ENCODE measurements at regions not wholly inside any gene's neighbourhood (a gene's known extent, or its start where the extent isn't known, plus 50 kb on each side); places are given as distances from the start of the nearest gene placed in this dataset.
"Not testable (repeated sequence)": the region's sequence is repeated elsewhere in the genome, so short reads cannot be mapped to it uniquely, and the experiment has no call there.

DNA sequence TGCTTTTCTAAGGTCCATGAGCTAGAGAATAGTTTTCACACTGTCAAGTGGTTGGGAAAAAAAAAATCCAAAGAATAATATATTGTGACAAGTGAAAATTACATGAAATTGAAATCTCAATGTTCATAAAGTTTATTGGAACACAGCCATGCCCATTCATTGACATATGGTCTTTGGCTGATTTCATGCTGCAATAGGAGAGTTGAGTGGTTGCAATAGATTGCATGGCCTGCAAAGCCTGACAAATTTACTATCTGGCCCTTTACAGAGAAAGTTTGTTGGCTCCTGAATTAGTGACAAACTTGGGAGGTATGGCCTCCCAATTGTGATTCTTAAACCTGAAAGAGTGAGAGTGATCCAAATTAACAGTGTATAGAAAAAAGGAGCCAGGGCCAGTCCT lies 115.5 kb upstream of the FAM9C start:
- H4K20me1 ChIP-seq (ENCODE audit: insufficient read depth, low read length, poor library complexity, severe bottlenecking): no peaks in the 10 kb centered on the region
- no peak overlapping the region for H3K4me2 ChIP-seq (ENCODE audit: low read depth, low read length, poor library complexity, severe bottlenecking)
- H3K4me3 ChIP-seq (ENCODE audit: low read length, poor library complexity, severe bottlenecking): no peak overlapping the region
- H3K36me3 ChIP-seq (ENCODE audit: insufficient read depth, low read length): no peaks in the 10 kb centered on the region
- no peak overlapping the region for H3K9ac ChIP-seq (ENCODE audit: low read depth, low read length, poor library complexity, severe bottlenecking)
- TF ChIP-seq, protein P1, sequence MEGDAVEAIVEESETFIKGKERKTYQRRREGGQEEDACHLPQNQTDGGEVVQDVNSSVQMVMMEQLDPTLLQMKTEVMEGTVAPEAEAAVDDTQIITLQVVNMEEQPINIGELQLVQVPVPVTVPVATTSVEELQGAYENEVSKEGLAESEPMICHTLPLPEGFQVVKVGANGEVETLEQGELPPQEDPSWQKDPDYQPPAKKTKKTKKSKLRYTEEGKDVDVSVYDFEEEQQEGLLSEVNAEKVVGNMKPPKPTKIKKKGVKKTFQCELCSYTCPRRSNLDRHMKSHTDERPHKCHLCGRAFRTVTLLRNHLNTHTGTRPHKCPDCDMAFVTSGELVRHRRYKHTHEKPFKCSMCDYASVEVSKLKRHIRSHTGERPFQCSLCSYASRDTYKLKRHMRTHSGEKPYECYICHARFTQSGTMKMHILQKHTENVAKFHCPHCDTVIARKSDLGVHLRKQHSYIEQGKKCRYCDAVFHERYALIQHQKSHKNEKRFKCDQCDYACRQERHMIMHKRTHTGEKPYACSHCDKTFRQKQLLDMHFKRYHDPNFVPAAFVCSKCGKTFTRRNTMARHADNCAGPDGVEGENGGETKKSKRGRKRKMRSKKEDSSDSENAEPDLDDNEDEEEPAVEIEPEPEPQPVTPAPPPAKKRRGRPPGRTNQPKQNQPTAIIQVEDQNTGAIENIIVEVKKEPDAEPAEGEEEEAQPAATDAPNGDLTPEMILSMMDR (conservative IDR thresholded peaks at IDR 0.05; ENCODE audit: low read length): no peak
- TF ChIP-seq EZH2phosphoT487 (IDR thresholded peaks at IDR 0.05; ENCODE audit: borderline replicate concordance): no peak
- H3K9me3 ChIP-seq (ENCODE audit: insufficient read depth, low read depth, low read length): no peaks in the 10 kb centered on the region
- H3K9me2 ChIP-seq (replicated peaks; ENCODE audit: low read depth, low read length): no peaks in the 10 kb centered on the region
- H3K27me3 ChIP-seq (ENCODE audit: insufficient read depth, low read length, poor library complexity, severe bottlenecking): no peaks in the 10 kb centered on the region
- H3K4me1 ChIP-seq (ENCODE audit: insufficient read depth, low read length, poor library complexity, severe bottlenecking): no peaks in the 10 kb centered on the region
- no peak overlapping the region for H2AFZ ChIP-seq (ENCODE audit: low read length)
- H3K79me2 ChIP-seq (ENCODE audit: insufficient read depth, low read length): no peaks in the 10 kb centered on the region
- no peaks in the 10 kb centered on the region for H3F3A ChIP-seq (ENCODE audit: low read depth)

DNA sequence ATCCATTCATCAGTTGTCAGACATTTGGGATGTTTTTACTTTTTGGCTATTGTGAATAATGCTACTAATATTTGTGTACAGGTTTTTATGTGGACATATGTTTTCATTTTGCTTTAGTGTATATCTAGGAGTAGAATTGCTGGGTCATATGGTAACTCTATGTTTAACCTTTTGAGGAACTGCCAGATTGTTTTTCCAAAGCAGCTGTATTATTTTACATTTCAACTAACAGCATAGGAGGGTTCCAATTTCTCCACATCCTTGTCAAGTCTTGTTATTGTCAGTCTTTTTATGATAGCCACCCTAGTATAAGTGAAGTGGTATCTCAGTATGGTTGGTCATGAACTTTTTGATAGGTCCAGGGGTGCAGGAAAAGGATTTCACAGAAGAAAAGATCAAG lies 114.5 kb upstream of the FAM9C start:
- H3K36me3 ChIP-seq (ENCODE audit: insufficient read depth, low read length): no peaks in the 10 kb centered on the region
- no peak overlapping the region for H2AFZ ChIP-seq (ENCODE audit: low read length)
- no peaks in the 10 kb centered on the region for H3K27me3 ChIP-seq (ENCODE audit: insufficient read depth, low read length, poor library complexity, severe bottlenecking)
- no peaks in the 10 kb centered on the region for H3K9me3 ChIP-seq (ENCODE audit: insufficient read depth, low read depth, low read length)
- no peak overlapping the region for H3K4me2 ChIP-seq (ENCODE audit: low read depth, low read length, poor library complexity, severe bottlenecking)
- H4K20me1 ChIP-seq (ENCODE audit: insufficient read depth, low read length, poor library complexity, severe bottlenecking): no peaks in the 10 kb centered on the region
- H3F3A ChIP-seq (ENCODE audit: low read depth): no peaks in the 10 kb centered on the region
- H3K9ac ChIP-seq (ENCODE audit: low read depth, low read length, poor library complexity, severe bottlenecking): no peak overlapping the region
- no peaks in the 10 kb centered on the region for H3K9me2 ChIP-seq (replicated peaks; ENCODE audit: low read depth, low read length)
- TF ChIP-seq EZH2phosphoT487 (IDR thresholded peaks at IDR 0.05; ENCODE audit: borderline replicate concordance): no peak
- TF ChIP-seq, protein P1 (conservative IDR thresholded peaks at IDR 0.05; ENCODE audit: low read length): no peak
- no peaks in the 10 kb centered on the region for H3K79me2 ChIP-seq (ENCODE audit: insufficient read depth, low read length)
- H3K4me3 ChIP-seq (ENCODE audit: low read length, poor library complexity, severe bottlenecking): no peak overlapping the region
- no peaks in the 10 kb centered on the region for H3K4me1 ChIP-seq (ENCODE audit: insufficient read depth, low read length, poor library complexity, severe bottlenecking)

DNA sequence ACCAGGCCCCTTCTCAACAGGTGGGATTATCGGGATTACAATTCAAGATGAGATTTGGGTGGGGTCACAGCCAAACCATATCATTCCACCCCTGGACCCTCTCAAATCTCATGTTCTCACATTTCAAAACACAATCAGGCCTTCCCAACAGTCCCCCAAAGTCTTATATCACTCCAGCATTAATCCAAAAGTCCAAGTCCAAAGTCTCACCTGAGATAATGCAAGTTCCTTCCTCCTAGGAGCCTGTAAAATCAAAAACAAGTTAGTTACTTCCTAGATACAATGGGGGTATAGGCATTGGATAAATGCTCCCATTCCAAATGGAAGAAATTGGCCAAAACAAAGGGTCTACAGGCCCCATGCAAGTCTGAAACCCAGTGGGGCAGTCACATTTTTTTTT lies 111.1 kb upstream of the FAM9C start:
- H3K4me1 ChIP-seq (ENCODE audit: insufficient read depth, low read length, poor library complexity, severe bottlenecking): peaks cover 11% of the 10 kb centered on the region
- H4K20me1 ChIP-seq (ENCODE audit: insufficient read depth, low read length, poor library complexity, severe bottlenecking); H3F3A ChIP-seq (ENCODE audit: low read depth); H3K4me2 ChIP-seq (ENCODE audit: low read depth, low read length, poor library complexity, severe bottlenecking); H2AFZ ChIP-seq (ENCODE audit: low read length); H3K9ac ChIP-seq (ENCODE audit: low read depth, low read length, poor library complexity, severe bottlenecking); H3K27me3 ChIP-seq (ENCODE audit: insufficient read depth, low read length, poor library complexity, severe bottlenecking); H3K4me3 ChIP-seq (ENCODE audit: low read length, poor library complexity, severe bottlenecking); H3K36me3 ChIP-seq (ENCODE audit: insufficient read depth, low read length); H3K9me2 ChIP-seq (replicated peaks; ENCODE audit: low read depth, low read length); H3K79me2 ChIP-seq (ENCODE audit: insufficient read depth, low read length); H3K9me3 ChIP-seq (ENCODE audit: insufficient read depth, low read depth, low read length): not testable (repeated sequence)

DNA sequence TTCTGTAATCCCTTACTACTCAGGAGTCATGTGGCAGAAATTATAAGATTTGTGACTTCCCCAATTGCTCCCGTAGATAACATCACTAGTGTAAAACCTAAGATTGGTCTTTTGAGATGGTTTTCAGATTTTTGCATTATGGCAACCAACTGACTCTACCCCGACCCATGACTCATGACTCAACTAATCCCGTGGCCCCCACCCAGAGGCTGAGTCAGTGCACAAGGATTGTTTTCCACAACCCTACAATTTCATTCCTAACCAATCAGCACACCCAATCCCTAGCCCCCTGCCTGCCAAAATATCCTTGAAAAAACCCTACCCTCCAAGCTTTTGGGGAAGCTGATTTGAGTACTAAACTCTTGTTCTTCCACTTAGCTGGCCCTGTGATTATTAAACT lies 109.4 kb upstream of the FAM9C start:
- no peaks in the 10 kb centered on the region for H3F3A ChIP-seq (ENCODE audit: low read depth)
- H3K9me2 ChIP-seq (replicated peaks; ENCODE audit: low read depth, low read length): no peaks in the 10 kb centered on the region
- H4K20me1 ChIP-seq (ENCODE audit: insufficient read depth, low read length, poor library complexity, severe bottlenecking): no peaks in the 10 kb centered on the region
- H3K27me3 ChIP-seq (ENCODE audit: insufficient read depth, low read length, poor library complexity, severe bottlenecking): no peaks in the 10 kb centered on the region
- H3K4me2 ChIP-seq (ENCODE audit: low read depth, low read length, poor library complexity, severe bottlenecking): no peak overlapping the region
- no peaks in the 10 kb centered on the region for H3K79me2 ChIP-seq (ENCODE audit: insufficient read depth, low read length)
- peaks cover 11% of the 10 kb centered on the region for H3K4me1 ChIP-seq (ENCODE audit: insufficient read depth, low read length, poor library complexity, severe bottlenecking)
- H3K9ac ChIP-seq (ENCODE audit: low read depth, low read length, poor library complexity, severe bottlenecking): no peak overlapping the region
- no peak overlapping the region for H2AFZ ChIP-seq (ENCODE audit: low read length)
- H3K36me3 ChIP-seq (ENCODE audit: insufficient read depth, low read length): no peaks in the 10 kb centered on the region
- H3K4me3 ChIP-seq (ENCODE audit: low read length, poor library complexity, severe bottlenecking): no peak overlapping the region
- no peaks in the 10 kb centered on the region; the same call in 1 of the 2 replicates for H3K9me3 ChIP-seq (ENCODE audit: insufficient read depth, low read depth, low read length)
- TF ChIP-seq, protein P1 (conservative IDR thresholded peaks at IDR 0.05; ENCODE audit: low read length): no peak
- no peak for TF ChIP-seq EZH2phosphoT487 (IDR thresholded peaks at IDR 0.05; ENCODE audit: borderline replicate concordance)

Measured in Loucy (cell line).